HEK293T (cell line): ENCODE measurements at regions not wholly inside any gene's neighbourhood (a gene's known extent, or its start where the extent isn't known, plus 50 kb on each side); places are given as distances from the start of the nearest gene placed in this dataset.

Source experiments
- ARNT ChIP-seq: fragments of 450-650 bp; IDR thresholded peaks from 2 replicates; pipeline ENCODE4 v1.6.1; 2017; ENCODE audit warnings: mild to moderate bottlenecking
- FOXA1 ChIP-seq: fragments of 450-650 bp; IDR thresholded peaks from 2 replicates; pipeline ENCODE4 v1.6.1; 2016; ENCODE audit warnings: mild to moderate bottlenecking
- HDGF ChIP-seq: fragments of 450-650 bp; IDR thresholded peaks from 2 replicates; pipeline ENCODE4 v1.6.1; 2017; ENCODE audit warnings: antibody characterized with exemption, borderline replicate concordance
- SP1 ChIP-seq: fragments of 450-650 bp; IDR thresholded peaks from 2 replicates; pipeline ENCODE4 v1.6.1; 2017

DNA sequence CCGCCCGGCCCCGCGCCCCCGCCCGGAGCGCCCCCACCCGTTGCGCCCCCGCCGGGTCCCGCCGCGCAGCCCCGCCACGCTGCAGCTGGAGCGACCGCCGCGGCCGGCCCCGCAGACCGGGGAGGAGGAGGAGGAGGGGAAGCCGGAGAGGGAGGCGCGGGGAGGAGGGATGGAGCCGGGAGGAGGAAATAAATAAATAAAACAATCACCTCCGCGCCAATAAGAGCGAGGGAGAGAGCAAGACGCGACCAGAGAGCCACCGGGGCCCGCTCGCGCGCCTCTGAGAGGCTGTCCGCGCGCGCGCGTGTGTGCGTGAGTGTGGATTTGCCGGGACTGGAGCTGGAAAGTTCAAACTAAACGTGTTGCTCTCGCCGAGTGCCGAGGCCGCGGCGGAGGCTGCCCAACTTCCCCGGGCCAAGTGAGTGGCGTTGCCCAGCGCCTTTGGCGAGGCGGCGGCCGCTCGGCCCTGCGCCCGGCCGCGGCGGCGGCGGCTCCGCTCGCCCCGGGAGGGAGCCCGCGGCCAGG is 2184.4 kb upstream of the TENM3 start:
- TF ChIP-seq FOXA1 (no peak), ARNT (no peak), HDGF (no peak), SP1 (no peak)
